Mesenchymal stem cell (in vitro differentiated cells and primary cell): ENCODE measurements at regions not wholly inside any gene's neighbourhood (a gene's known extent, or its start where the extent isn't known, plus 50 kb on each side); places are given as distances from the start of the nearest gene placed in this dataset. TPM values are rescaled to one million over a fixed set of nuclear protein-coding genes. Genes with fewer than 3 reads are reported as not detected.

ENCODE experiments used
- DNase-seq: peaks from one replicate; pipeline ENCODE4 v3.0.0-alpha.2; 2013
- H2AFZ ChIP-seq: one replicate; pipeline ENCODE4 v1.6.1; 2013; ENCODE audit warnings: low read depth, mild to moderate bottlenecking, control low read depth, inconsistent platforms, low read length, moderate library complexity
- H2AK5ac ChIP-seq: 2 replicates; pipeline ENCODE4 v1.6.1; 2013; ENCODE audit warnings: low read length, moderate library complexity, mild to moderate bottlenecking, inconsistent platforms; ENCODE audit not compliant: severe bottlenecking
- H2BK120ac ChIP-seq: one replicate; pipeline ENCODE4 v1.6.1; 2013; ENCODE audit warnings: low read depth, mild to moderate bottlenecking, inconsistent platforms, low read length, moderate library complexity
- H2BK12ac ChIP-seq, 2 experiments: one replicate each; pipeline ENCODE4 v1.6.1; 2013; ENCODE audit warnings: inconsistent platforms in 2 of 2, low read length in 2 of 2, mild to moderate bottlenecking in 2 of 2, moderate library complexity in 2 of 2, control low read depth in 1 of 2
- H2BK15ac ChIP-seq: one replicate; pipeline ENCODE4 v1.6.1; 2013; ENCODE audit warnings: mild to moderate bottlenecking, low read depth, inconsistent platforms; ENCODE audit not compliant: poor library complexity, severe bottlenecking
- H2BK5ac ChIP-seq: 2 replicates; pipeline ENCODE4 v1.6.1; 2013; ENCODE audit warnings: low read depth, mild to moderate bottlenecking, low read length, control low read depth, inconsistent platforms; ENCODE audit not compliant: poor library complexity, severe bottlenecking
- H3K14ac ChIP-seq, 2 experiments: one replicate each; pipeline ENCODE4 v1.6.1; 2013; ENCODE audit warnings: inconsistent platforms in 2 of 2, low read length in 2 of 2, control low read depth in 1 of 2, mild to moderate bottlenecking in 1 of 2, moderate library complexity in 1 of 2
- H3K18ac ChIP-seq, 2 experiments: one replicate each; pipeline ENCODE4 v1.6.1; 2013; ENCODE audit warnings: inconsistent platforms in 2 of 2, low read length in 2 of 2, control low read depth in 1 of 2, low read depth in 1 of 2, mild to moderate bottlenecking in 1 of 2
- H3K23ac ChIP-seq, 2 experiments: one replicate each; pipeline ENCODE4 v1.6.1; 2013; ENCODE audit warnings: inconsistent platforms in 2 of 2, low read length in 2 of 2, mild to moderate bottlenecking in 2 of 2, moderate library complexity in 2 of 2, control low read depth in 1 of 2
- H3K27ac ChIP-seq: 2 replicates; pipeline ENCODE4 v1.5.1; 2013; ENCODE audit warnings: mild to moderate bottlenecking, moderate library complexity, low read length, control low read depth, inconsistent platforms; ENCODE audit not compliant: poor library complexity, severe bottlenecking
- H3K27me3 ChIP-seq, 2 experiments: 2 replicates each; pipeline versions ENCODE4 v1.6.1 to v1.7.0; 2013; ENCODE audit warnings: low read length in 2 of 2, mild to moderate bottlenecking in 2 of 2, moderate library complexity in 2 of 2, control low read depth in 1 of 2, inconsistent platforms in 1 of 2; ENCODE audit not compliant: control insufficient read depth in 1 of 2, insufficient read depth in 1 of 2
- H3K36me3 ChIP-seq, 2 experiments: 2 replicates each; pipeline versions ENCODE4 v1.6.1 to v1.7.0; 2013; ENCODE audit warnings: low read length in 2 of 2, control low read depth in 1 of 2, inconsistent platforms in 1 of 2, low read depth in 1 of 2, mild to moderate bottlenecking in 1 of 2; ENCODE audit not compliant: insufficient read depth in 2 of 2, control insufficient read depth in 1 of 2
- H3K4ac ChIP-seq, 2 experiments: one replicate each; pipeline ENCODE4 v1.6.1; 2013; ENCODE audit warnings: inconsistent platforms in 2 of 2, low read length in 2 of 2, mild to moderate bottlenecking in 2 of 2, moderate library complexity in 2 of 2, control low read depth in 1 of 2, low read depth in 1 of 2
- H3K4me1 ChIP-seq: 2 replicates; pipeline ENCODE4 v1.6.1; 2013; ENCODE audit warnings: low read depth, low read length, control low read depth; ENCODE audit not compliant: control insufficient read depth, insufficient read depth
- H3K4me2 ChIP-seq: 2 replicates; pipeline ENCODE4 v1.6.1; 2013; ENCODE audit warnings: low read length, mild to moderate bottlenecking, inconsistent platforms; ENCODE audit not compliant: poor library complexity, severe bottlenecking
- H3K4me3 ChIP-seq, 2 experiments: 2 replicates each; pipeline versions ENCODE4 v1.5.1 to v1.7.0; 2013; ENCODE audit warnings: low read length in 2 of 2, mild to moderate bottlenecking in 2 of 2, control low read depth in 1 of 2, low read depth in 1 of 2; ENCODE audit not compliant: insufficient read depth in 1 of 2
- H3K79me1 ChIP-seq: replicated peaks from 2 replicates; pipeline ENCODE4 v1.6.1; 2013; ENCODE audit warnings: mild to moderate bottlenecking, control low read depth, low read length, inconsistent platforms; ENCODE audit not compliant: poor library complexity, severe bottlenecking
- H3K9ac ChIP-seq: 2 replicates; pipeline ENCODE4 v1.7.0; 2013; ENCODE audit warnings: mild to moderate bottlenecking, low read length, moderate library complexity
- H3K9me3 ChIP-seq: 2 replicates; pipeline ENCODE4 v1.7.0; 2013; ENCODE audit warnings: mild to moderate bottlenecking, low read length; ENCODE audit not compliant: control insufficient read depth
- H4K8ac ChIP-seq: one replicate; pipeline ENCODE4 v1.6.1; 2013; ENCODE audit warnings: inconsistent platforms, mild to moderate bottlenecking, low read length, moderate library complexity
- H4K91ac ChIP-seq: one replicate; pipeline ENCODE4 v1.6.1; 2013; ENCODE audit warnings: mild to moderate bottlenecking, low read length, inconsistent platforms
- WGBS: methylation state at CpG from one replicate; pipeline ENCODE4 v1.1.7; 2013; ENCODE audit warnings: mixed read lengths; 5-methylcytosine and 5-hydroxymethylcytosine counted together
- small RNA-seq: library from polyadenylated mRNA; stranded (forward); fragments of <200 nt; extraction: miRNeasy Mini kit (QIAGEN cat#:217004); gene quantifications from one replicate; pipeline ENCODE3, GENCODE V24; 2013; ENCODE audit warnings: low read depth

GRCh38 chrX:133159205-133159604 lies 58.9 kb downstream of the TFDP3 start:
- Histone ChIP-seq H3K4me1 (no peaks in the 10 kb centered on the region), H3K9me3 (peaks cover 6% of the 10 kb centered on the region), H2BK12ac (no peak overlapping the region), H2BK120ac (no peak overlapping the region), H4K8ac (no peak overlapping the region), H3K27me3 (no peaks in the 10 kb centered on the region), H3K4me3 (no peak overlapping the region), H3K14ac (no peak overlapping the region), H3K18ac (no peak overlapping the region), H2AFZ (no peak overlapping the region), H3K9ac (no peak overlapping the region), H4K91ac (no peak overlapping the region), H3K79me1 (no peaks in the 10 kb centered on the region), H2BK5ac (no peak overlapping the region), H2AK5ac (no peak overlapping the region), H3K4ac (no peak overlapping the region), H3K23ac (no peak overlapping the region), H3K4me2 (no peak overlapping the region), H3K27ac (no peak overlapping the region), H3K36me3 (no peaks in the 10 kb centered on the region), H2BK15ac (no peak overlapping the region)
- WGBS, result 74% methylated on average over 3 of the region's 4 CpGs
- DNase-seq, result no peak

- Histone ChIP-seq H2AFZ (no peak overlapping the region), H2AK5ac (no peak overlapping the region), H3K4ac (no peak overlapping the region), H3K4me1 (peaks cover 3% of the 10 kb centered on the region), H2BK5ac (peak overlapping the region; percentile 57), H4K91ac (no peak overlapping the region), H3K4me3 (no peak overlapping the region), H3K18ac (no peak overlapping the region), H3K23ac (no peak overlapping the region), H3K4me2 (no peak overlapping the region), H3K9ac (no peak overlapping the region), H2BK12ac (no peak overlapping the region), H3K9me3 (peaks cover 6% of the 10 kb centered on the region), H3K79me1 (no peaks in the 10 kb centered on the region), H3K27me3 (peaks cover 0 to 14% of the 10 kb centered on the region in 2 experiments), H2BK120ac (no peak overlapping the region), H4K8ac (no peak overlapping the region), H3K36me3 (no peaks in the 10 kb centered on the region), H3K27ac (peak overlapping the region; percentile 97), H3K14ac (no peak overlapping the region), H2BK15ac (no peak overlapping the region)
- WGBS, result 100% methylated on average over 1 of the region's 1 CpG
- no peak for DNase-seq
Measured at GRCh38 chrX:133151336-133151735, 54.4 kb upstream of the USP26 start.

GRCh38 chrX:133150730-133151129 lies 53.8 kb upstream of the USP26 start:
- no peak overlapping the region for H3K4me3 ChIP-seq
- 62% methylated on average over 2 of the region's 2 CpGs for WGBS
- H2BK12ac ChIP-seq, result no peak overlapping the region
- H3K4me1 ChIP-seq, result peaks cover 3% of the 10 kb centered on the region
- DNase-seq, result no peak
- peak overlapping the region; percentile 62 for H2AK5ac ChIP-seq
- no peak overlapping the region for H3K14ac ChIP-seq
- peak overlapping the region; percentile 89 for H2BK5ac ChIP-seq
- no peak overlapping the region for H4K8ac ChIP-seq
- no peak overlapping the region for H3K4ac ChIP-seq
- peaks cover 6% of the 10 kb centered on the region for H3K9me3 ChIP-seq
- no peak overlapping the region for H2BK120ac ChIP-seq
- H3K23ac ChIP-seq, result no peak overlapping the region
- no peak overlapping the region for H3K4me2 ChIP-seq
- H3K9ac ChIP-seq, result no peak overlapping the region
- H3K27me3 ChIP-seq, result peaks cover 0 to 14% of the 10 kb centered on the region in 2 experiments
- H3K27ac ChIP-seq, result peak overlapping the region; percentile 96
- H4K91ac ChIP-seq, result no peak overlapping the region
- H3K36me3 ChIP-seq, result no peaks in the 10 kb centered on the region
- no peaks in the 10 kb centered on the region for H3K79me1 ChIP-seq
- no peak overlapping the region for H2BK15ac ChIP-seq
- H3K18ac ChIP-seq, result no peak overlapping the region
- no peak overlapping the region for H2AFZ ChIP-seq

Small RNA genes in the stretch of these regions (small RNA-seq; reads per million reads assigned to genes)
- gene RF00393, result not detected
